Upper lobe of left lung (tissue), 6 donors: ENCODE measurements at regions not wholly inside any gene's neighbourhood (a gene's known extent, or its start where the extent isn't known, plus 50 kb on each side); places are given as distances from the start of the nearest gene placed in this dataset.
A peak's percentile ranks its signal among the peaks of the same experiment; 100 is the strongest.

Experiments used
- ATAC-seq, 2 donors: fragments of 200-7000 bp; cut with Tn5 transposase; one replicate each; pipeline ENCODE4 v1.9.1; 2022; ENCODE audit warnings: mild to moderate bottlenecking in 2 of 2, moderate library complexity in 2 of 2; ENCODE audit not compliant: low FRiP score in 2 of 2
- DNase-seq, 2 donors: peaks; one replicate each; pipeline ENCODE4 v3.0.0-alpha.2; 2019 to 2020
- H3K27ac ChIP-seq, 4 donors: fragments of 200-600 bp; sonication (generic); one replicate each; pipeline ENCODE4 v1.5.1; 2016 to 2019
- H3K27me3 ChIP-seq, 4 donors: fragments of 200-600 bp; sonication (generic); one replicate each; pipeline ENCODE4 v1.5.1; 2017 to 2019
- H3K36me3 ChIP-seq, 4 donors: fragments of 200-600 bp; sonication (generic); one replicate each; pipeline ENCODE4 v1.5.1; 2016 to 2019
- H3K4me1 ChIP-seq, 4 donors: fragments of 200-600 bp; sonication (generic); one replicate each; pipeline ENCODE4 v1.5.1; 2018 to 2019
- H3K4me3 ChIP-seq, 4 donors: fragments of 200-600 bp; sonication (generic); one replicate each; pipeline ENCODE4 v1.5.1; 2017 to 2019; ENCODE audit warnings: mild to moderate bottlenecking in 2 of 4, moderate library complexity in 1 of 4
- H3K9me3 ChIP-seq, 4 donors: fragments of 200-600 bp; sonication (generic); one replicate each; pipeline ENCODE4 v1.5.1; 2018 to 2019
- EP300 ChIP-seq, 4 donors: sonication (generic); formaldehyde crosslinking; IDR thresholded peaks; one replicate each; pipeline ENCODE4 v1.5.1; 2017; ENCODE audit warnings: antibody characterized with exemption in 4 of 4, control low read depth in 2 of 4
- POLR2A ChIP-seq, 4 donors: fragments of 450-650 bp; IDR thresholded peaks; one replicate each; pipeline ENCODE4 v1.5.1; 2016 to 2017; ENCODE audit warnings: antibody characterized with exemption in 4 of 4, mild to moderate bottlenecking in 2 of 4
- POLR2AphosphoS5 ChIP-seq, 2 donors: sonication (generic); formaldehyde crosslinking; IDR thresholded peaks; one replicate each; pipeline ENCODE4 v1.5.1; 2017; ENCODE audit warnings: antibody characterized with exemption in 2 of 2
- WGBS, 2 donors: methylation state at CpG; one replicate each; pipeline ENCODE4 v1.1.5; 2017 to 2018; 5-methylcytosine and 5-hydroxymethylcytosine counted together
- TF ChIP-seq, protein P1 (sequence below), 6 experiments: fragments of 450-650 bp in 4 of 6; fragments of 200-600 bp in 2 of 6; sonication (generic) in 2 of 6; IDR thresholded peaks; one replicate each; pipeline ENCODE4 v1.5.1; 2016 to 2019; ENCODE audit warnings: antibody characterized with exemption in 6 of 6
- donor health status: DM: no; HTN: no; CAD: no; lungs with moderate emphysema.
- donor health status: DM: no; HTN: yes; CAD: no; lungs with severe emphysema.

DNA sequence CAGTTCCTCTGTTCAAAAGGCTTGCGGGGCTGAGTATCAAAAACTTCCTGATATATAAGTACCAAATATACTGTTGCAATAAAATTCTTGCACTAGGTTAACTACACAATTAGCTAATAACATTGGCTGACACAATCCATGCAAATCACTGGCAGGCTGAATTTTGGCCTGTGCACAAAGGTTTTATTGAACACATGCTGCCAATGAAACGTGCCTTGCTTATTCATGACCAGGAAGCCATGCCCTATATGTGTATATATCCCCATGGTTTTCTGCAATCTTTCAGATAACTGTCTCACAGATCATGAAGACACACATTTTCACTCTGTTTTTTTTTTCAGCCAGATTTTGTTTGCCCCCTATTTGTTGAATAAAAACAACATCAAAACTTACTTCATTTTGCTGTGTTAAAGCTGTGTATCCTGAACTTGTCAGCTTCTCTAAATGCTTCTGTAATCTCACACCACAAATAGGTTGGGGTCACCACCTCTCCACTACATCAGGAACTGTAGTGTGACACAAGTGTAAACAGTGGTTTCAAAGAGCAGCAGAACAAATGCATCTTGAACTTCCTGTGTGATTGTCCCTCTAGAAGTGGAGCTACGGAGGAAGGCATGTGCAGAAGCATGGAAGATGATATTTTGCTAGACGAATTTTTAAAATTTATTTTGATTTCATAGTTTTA lies 920.7 kb upstream of the NR2F2 start:
- no peaks in the 10 kb centered on the region for H3K9me3 ChIP-seq
- 38 to 52% methylated on average over 4 of the region's 4 CpGs for WGBS, 2 donors
- TF ChIP-seq, protein P1, sequence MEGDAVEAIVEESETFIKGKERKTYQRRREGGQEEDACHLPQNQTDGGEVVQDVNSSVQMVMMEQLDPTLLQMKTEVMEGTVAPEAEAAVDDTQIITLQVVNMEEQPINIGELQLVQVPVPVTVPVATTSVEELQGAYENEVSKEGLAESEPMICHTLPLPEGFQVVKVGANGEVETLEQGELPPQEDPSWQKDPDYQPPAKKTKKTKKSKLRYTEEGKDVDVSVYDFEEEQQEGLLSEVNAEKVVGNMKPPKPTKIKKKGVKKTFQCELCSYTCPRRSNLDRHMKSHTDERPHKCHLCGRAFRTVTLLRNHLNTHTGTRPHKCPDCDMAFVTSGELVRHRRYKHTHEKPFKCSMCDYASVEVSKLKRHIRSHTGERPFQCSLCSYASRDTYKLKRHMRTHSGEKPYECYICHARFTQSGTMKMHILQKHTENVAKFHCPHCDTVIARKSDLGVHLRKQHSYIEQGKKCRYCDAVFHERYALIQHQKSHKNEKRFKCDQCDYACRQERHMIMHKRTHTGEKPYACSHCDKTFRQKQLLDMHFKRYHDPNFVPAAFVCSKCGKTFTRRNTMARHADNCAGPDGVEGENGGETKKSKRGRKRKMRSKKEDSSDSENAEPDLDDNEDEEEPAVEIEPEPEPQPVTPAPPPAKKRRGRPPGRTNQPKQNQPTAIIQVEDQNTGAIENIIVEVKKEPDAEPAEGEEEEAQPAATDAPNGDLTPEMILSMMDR (IDR thresholded peaks at IDR 0.05) = no peak
- no peak for TF ChIP-seq EP300 (IDR thresholded peaks at IDR 0.05)
- TF ChIP-seq POLR2AphosphoS5 (IDR thresholded peaks at IDR 0.05) = no peak
- TF ChIP-seq POLR2A (IDR thresholded peaks at IDR 0.05) = no peak
- DNase-seq = no peak
- no peak overlapping the region for H3K27ac ChIP-seq
- no peak for ATAC-seq
- no peaks in the 10 kb centered on the region for H3K27me3 ChIP-seq
- H3K36me3 ChIP-seq = no peaks in the 10 kb centered on the region
- peaks cover 0 to 9% (median 0%) of the 10 kb centered on the region in 4 donors for H3K4me1 ChIP-seq
- H3K4me3 ChIP-seq = no peak overlapping the region

DNA sequence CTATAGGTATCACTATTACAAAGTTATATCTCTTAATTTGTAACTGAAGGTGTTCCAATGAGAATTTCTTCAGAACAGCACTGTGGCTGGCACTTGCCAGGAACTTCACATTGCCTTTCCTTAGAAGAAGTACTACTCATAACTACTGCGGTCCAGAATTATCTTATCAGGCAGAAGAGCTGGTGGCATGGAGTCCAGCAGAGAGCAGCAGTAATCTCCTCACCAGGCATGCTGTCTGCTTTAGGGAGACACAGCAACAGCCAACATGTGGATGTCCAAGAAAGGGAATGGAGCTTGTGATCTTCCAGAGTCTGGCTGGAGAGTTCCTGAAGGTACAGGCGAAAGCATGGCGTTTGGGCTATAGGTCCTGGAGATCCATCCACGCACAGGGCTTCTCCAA lies 919.7 kb upstream of the NR2F2 start:
- DNase-seq (no peak), ATAC-seq (no peak)
- peak overlapping the region in 1 of 4 donors; percentile 42 for H3K27ac ChIP-seq
- peaks cover 0 to 9% (median 0%) of the 10 kb centered on the region in 4 donors for H3K4me1 ChIP-seq
- H3K9me3 ChIP-seq = no peaks in the 10 kb centered on the region
- TF ChIP-seq, protein P1 (IDR thresholded peaks at IDR 0.05) = no peak
- TF ChIP-seq POLR2A (IDR thresholded peaks at IDR 0.05) (no peak), POLR2AphosphoS5 (IDR thresholded peaks at IDR 0.05) (no peak), EP300 (IDR thresholded peaks at IDR 0.05) (no peak)
- H3K27me3 ChIP-seq = no peaks in the 10 kb centered on the region
- no peak overlapping the region for H3K4me3 ChIP-seq
- H3K36me3 ChIP-seq = no peaks in the 10 kb centered on the region
- WGBS, 2 donors = 88 to 96% methylated on average over 4 of the region's 4 CpGs

DNA sequence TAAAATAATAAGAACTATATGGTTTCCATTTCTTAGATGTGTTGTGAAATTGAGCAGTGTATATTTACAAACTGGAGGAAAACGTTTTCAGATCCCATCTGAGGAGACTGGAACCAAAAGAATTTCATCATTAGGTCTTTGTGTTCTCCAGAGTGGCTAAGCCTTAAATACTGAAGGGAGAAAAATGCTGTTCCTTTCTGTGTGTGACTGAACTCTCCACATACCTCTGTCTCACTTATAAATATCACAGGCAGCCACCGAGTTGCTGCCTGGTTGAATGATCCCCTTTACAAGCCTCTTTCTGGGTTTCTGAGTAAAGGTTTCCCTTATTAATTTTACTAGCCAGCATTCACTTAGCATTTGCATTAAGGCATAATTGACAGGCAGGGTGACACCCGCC lies 913.9 kb upstream of the NR2F2 start:
- no peaks in the 10 kb centered on the region for H3K27me3 ChIP-seq
- peak overlapping the region in 2 of 4 donors; percentile 24 to 61 for H3K27ac ChIP-seq
- H3K4me1 ChIP-seq = no peaks in the 10 kb centered on the region
- no peak for ATAC-seq
- DNase-seq = no peak
- TF ChIP-seq EP300 (IDR thresholded peaks at IDR 0.05) (no peak), POLR2A (IDR thresholded peaks at IDR 0.05) (no peak), POLR2AphosphoS5 (IDR thresholded peaks at IDR 0.05) (no peak)
- TF ChIP-seq, protein P1 (IDR thresholded peaks at IDR 0.05) = no peak
- peaks cover 0 to 4% (median 0%) of the 10 kb centered on the region in 4 donors for H3K9me3 ChIP-seq
- WGBS, 2 donors = 51 to 52% methylated on average over 3 of the region's 3 CpGs
- H3K36me3 ChIP-seq = no peaks in the 10 kb centered on the region
- no peak overlapping the region for H3K4me3 ChIP-seq

DNA sequence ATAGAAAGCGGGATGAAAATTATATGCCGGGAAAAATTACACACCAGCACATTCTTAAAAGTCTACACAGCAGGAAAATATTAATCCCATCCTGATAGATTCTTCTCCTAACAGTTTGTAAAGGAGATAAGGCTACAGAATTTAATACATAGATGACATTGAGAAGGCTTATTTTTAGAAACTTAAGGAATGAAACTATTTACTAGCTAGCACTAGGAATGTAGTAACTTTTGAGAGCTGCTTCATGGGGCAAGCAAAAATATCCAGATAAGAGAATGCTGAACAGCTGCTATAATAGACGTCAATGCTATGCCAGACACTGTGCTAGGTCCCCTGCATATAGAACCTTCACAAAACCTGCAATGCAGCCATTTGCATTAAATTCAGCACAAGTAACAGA lies 912.7 kb upstream of the NR2F2 start:
- Histone ChIP-seq H3K4me3 (no peak overlapping the region), H3K27ac (peak overlapping the region in 1 of 4 donors; percentile 24), H3K27me3 (no peaks in the 10 kb centered on the region), H3K4me1 (no peaks in the 10 kb centered on the region), H3K9me3 (peaks cover 0 to 9% (median 0%) of the 10 kb centered on the region in 4 donors), H3K36me3 (no peaks in the 10 kb centered on the region)
- 63 to 77% methylated on average over 3 of the region's 3 CpGs for WGBS, 2 donors
- ATAC-seq (no peak), DNase-seq (no peak)
- no peak for TF ChIP-seq EP300 (IDR thresholded peaks at IDR 0.05)
- TF ChIP-seq POLR2AphosphoS5 (IDR thresholded peaks at IDR 0.05) = no peak
- no peak for TF ChIP-seq POLR2A (IDR thresholded peaks at IDR 0.05)
- TF ChIP-seq, protein P1 (IDR thresholded peaks at IDR 0.05) = no peak

DNA sequence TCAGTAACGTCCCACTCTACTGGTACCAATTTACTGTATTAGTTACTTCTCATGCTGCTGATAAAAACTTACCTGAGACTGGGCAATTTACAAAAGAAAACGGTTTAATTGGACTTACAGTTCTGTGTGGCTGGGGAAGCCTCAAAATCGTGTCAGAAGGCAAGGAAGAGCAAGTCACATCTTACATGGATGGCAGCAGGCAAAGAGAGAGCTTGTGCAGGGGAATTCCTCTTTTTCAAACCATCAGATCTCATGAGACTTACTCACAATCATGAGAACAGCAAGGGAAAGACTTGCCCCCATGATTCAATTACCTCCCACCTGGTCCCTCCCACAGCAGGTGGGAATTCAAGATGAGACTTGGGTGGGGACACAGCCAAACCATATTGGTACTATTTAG lies 908.2 kb upstream of the NR2F2 start:
- ATAC-seq (no peak), DNase-seq (no peak)
- TF ChIP-seq EP300 (IDR thresholded peaks at IDR 0.05) (no peak), POLR2AphosphoS5 (IDR thresholded peaks at IDR 0.05) (no peak), POLR2A (IDR thresholded peaks at IDR 0.05) (no peak)
- TF ChIP-seq, protein P1 (IDR thresholded peaks at IDR 0.05) = no peak
- Histone ChIP-seq H3K4me3 (no peak overlapping the region), H3K27me3 (no peaks in the 10 kb centered on the region), H3K27ac (no peak overlapping the region), H3K36me3 (no peaks in the 10 kb centered on the region), H3K4me1 (no peaks in the 10 kb centered on the region), H3K9me3 (peaks cover 0 to 9% (median 0%) of the 10 kb centered on the region in 4 donors)
- 59 to 70% methylated on average over 3 of the region's 3 CpGs for WGBS, 2 donors
